ENCODE measurements at regions not wholly inside any gene's neighbourhood (a gene's known extent, or its start where the extent isn't known, plus 50 kb on each side); places are given as distances from the start of the nearest gene placed in this dataset.

GRCh38 chr6:105780146-105780860, 305.8 kb upstream of the PRDM1 start:
- no peak overlapping the region for H2AFZ ChIP-seq (ENCODE audit: low read depth, low read length)
- H3K36me3 ChIP-seq (replicated peaks; ENCODE audit: low read depth, low read length), result no peaks in the 10 kb centered on the region
- TF ChIP-seq EZH2phosphoT487 (IDR thresholded peaks at IDR 0.05; ENCODE audit: low read depth), result no peak
- TF ChIP-seq, protein P1, sequence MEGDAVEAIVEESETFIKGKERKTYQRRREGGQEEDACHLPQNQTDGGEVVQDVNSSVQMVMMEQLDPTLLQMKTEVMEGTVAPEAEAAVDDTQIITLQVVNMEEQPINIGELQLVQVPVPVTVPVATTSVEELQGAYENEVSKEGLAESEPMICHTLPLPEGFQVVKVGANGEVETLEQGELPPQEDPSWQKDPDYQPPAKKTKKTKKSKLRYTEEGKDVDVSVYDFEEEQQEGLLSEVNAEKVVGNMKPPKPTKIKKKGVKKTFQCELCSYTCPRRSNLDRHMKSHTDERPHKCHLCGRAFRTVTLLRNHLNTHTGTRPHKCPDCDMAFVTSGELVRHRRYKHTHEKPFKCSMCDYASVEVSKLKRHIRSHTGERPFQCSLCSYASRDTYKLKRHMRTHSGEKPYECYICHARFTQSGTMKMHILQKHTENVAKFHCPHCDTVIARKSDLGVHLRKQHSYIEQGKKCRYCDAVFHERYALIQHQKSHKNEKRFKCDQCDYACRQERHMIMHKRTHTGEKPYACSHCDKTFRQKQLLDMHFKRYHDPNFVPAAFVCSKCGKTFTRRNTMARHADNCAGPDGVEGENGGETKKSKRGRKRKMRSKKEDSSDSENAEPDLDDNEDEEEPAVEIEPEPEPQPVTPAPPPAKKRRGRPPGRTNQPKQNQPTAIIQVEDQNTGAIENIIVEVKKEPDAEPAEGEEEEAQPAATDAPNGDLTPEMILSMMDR (IDR thresholded peaks at IDR 0.05; ENCODE audit: low read depth, low read length), result no peak
- no peak overlapping the region for H3K27ac ChIP-seq (ENCODE audit: low read length)
- H3K4me3 ChIP-seq (ENCODE audit: low read length), result no peak overlapping the region
- no peaks in the 10 kb centered on the region for H3K27me3 ChIP-seq (ENCODE audit: low read depth, low read length)
- H3K79me2 ChIP-seq (ENCODE audit: low read length), result no peaks in the 10 kb centered on the region
- peaks cover 3% of the 10 kb centered on the region for H3K4me1 ChIP-seq (ENCODE audit: low read length)
- H3K4me2 ChIP-seq (ENCODE audit: low read length), result no peak overlapping the region
- H4K20me1 ChIP-seq (ENCODE audit: insufficient read depth, low read length), result no peaks in the 10 kb centered on the region
- no peak overlapping the region for H3K9ac ChIP-seq (ENCODE audit: low read length)
- H3K9me3 ChIP-seq (ENCODE audit: insufficient read depth, low read length), result peaks cover 5% of the 10 kb centered on the region; the same call in 1 of the 2 replicates

DNA sequence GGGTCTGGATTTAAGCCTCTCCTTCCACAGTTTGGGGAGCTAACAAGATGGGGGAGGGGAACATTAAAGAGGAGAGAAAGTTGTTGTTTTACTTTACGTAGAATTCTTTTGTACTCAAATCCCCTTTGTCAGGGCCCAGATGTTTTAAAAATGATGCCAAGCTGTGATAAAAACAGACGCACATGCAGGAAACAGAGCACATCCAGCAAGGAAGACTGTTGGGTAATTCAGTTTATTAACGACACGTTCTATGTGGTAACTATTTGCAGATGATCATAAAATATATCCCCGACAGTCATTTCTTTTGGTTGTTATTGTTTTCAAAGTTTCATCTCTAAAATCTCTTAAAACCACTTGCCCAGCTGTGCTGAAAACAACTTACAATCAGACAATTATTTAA, 307.0 kb upstream of the PRDM1 start:
- Histone ChIP-seq H3K36me3 (replicated peaks; ENCODE audit: low read depth, low read length) (no peaks in the 10 kb centered on the region), H3K4me3 (ENCODE audit: low read length) (no peak overlapping the region), H3K9me3 (ENCODE audit: insufficient read depth, low read length) (peaks cover 5% of the 10 kb centered on the region; the same call in 1 of the 2 replicates), H3K4me1 (ENCODE audit: low read length) (no peaks in the 10 kb centered on the region), H3K9ac (ENCODE audit: low read length) (no peak overlapping the region), H4K20me1 (ENCODE audit: insufficient read depth, low read length) (no peaks in the 10 kb centered on the region), H3K79me2 (ENCODE audit: low read length) (no peaks in the 10 kb centered on the region), H3K27ac (ENCODE audit: low read length) (no peak overlapping the region), H3K27me3 (ENCODE audit: low read depth, low read length) (no peaks in the 10 kb centered on the region), H3K4me2 (ENCODE audit: low read length) (no peak overlapping the region), H2AFZ (ENCODE audit: low read depth, low read length) (no peak overlapping the region)
- no peak for TF ChIP-seq EZH2phosphoT487 (IDR thresholded peaks at IDR 0.05; ENCODE audit: low read depth)
- TF ChIP-seq, protein P1 (IDR thresholded peaks at IDR 0.05; ENCODE audit: low read depth, low read length), result no peak

DNA sequence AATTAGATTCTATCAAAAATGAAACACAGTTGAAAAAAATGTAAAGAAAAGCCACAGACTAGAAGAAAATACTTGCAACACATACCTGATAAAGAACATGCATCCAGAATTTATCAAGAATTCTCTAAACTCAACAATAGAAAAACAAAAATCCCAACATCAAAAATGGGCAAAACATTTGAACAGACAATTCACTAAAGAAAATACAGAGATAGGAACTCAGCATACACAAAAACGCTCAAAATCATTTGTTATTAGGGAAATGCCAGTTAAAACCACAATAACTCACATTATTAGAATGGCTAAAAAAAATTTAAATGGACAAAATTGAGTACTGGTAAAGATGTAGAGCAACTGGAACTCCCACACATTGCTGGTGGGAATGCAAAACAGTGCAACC, 311.0 kb upstream of the PRDM1 start:
- H3K4me3 ChIP-seq (ENCODE audit: low read length), result no peak overlapping the region

DNA sequence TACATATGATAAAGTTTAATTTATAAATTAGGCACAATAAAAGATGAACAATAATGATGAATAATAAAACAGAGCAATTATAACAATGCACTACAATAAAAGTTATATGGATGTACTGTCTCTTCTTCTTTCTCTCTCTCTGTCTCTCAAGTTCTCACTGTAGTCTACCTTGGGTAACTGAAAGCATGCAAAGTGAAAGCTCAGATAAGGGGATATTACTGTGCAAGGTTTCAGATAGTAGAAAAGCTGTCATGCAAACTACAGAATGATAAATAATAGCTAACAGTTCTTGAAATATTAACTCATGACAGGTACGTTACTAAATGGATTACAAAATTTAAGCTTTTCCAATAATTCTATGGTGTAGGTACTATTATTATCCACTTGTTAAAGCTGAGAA, 311.9 kb upstream of the PRDM1 start:
- Histone ChIP-seq H3K4me3 (ENCODE audit: low read length) (no peak overlapping the region), H2AFZ (ENCODE audit: low read depth, low read length) (no peak overlapping the region)
- TF ChIP-seq EZH2phosphoT487 (IDR thresholded peaks at IDR 0.05; ENCODE audit: low read depth), result no peak
- TF ChIP-seq, protein P1 (IDR thresholded peaks at IDR 0.05; ENCODE audit: low read depth, low read length), result no peak

More for the DNA sequence above, 311.0 kb upstream of the PRDM1 start:
- H3K27me3 ChIP-seq (ENCODE audit: low read depth, low read length), result no peaks in the 10 kb centered on the region
- no peaks in the 10 kb centered on the region for H3K79me2 ChIP-seq (ENCODE audit: low read length)
- H3K9me3 ChIP-seq (ENCODE audit: insufficient read depth, low read length), result peaks cover 5% of the 10 kb centered on the region; the same call in 1 of the 2 replicates
- H3K36me3 ChIP-seq (replicated peaks; ENCODE audit: low read depth, low read length), result no peaks in the 10 kb centered on the region
- H4K20me1 ChIP-seq (ENCODE audit: insufficient read depth, low read length), result no peaks in the 10 kb centered on the region
- H2AFZ ChIP-seq (ENCODE audit: low read depth, low read length), result no peak overlapping the region
- no peak overlapping the region for H3K4me2 ChIP-seq (ENCODE audit: low read length)
- TF ChIP-seq, protein P1 (IDR thresholded peaks at IDR 0.05; ENCODE audit: low read depth, low read length), result no peak
- TF ChIP-seq EZH2phosphoT487 (IDR thresholded peaks at IDR 0.05; ENCODE audit: low read depth), result no peak
- no peak overlapping the region for H3K27ac ChIP-seq (ENCODE audit: low read length)
- H3K4me1 ChIP-seq (ENCODE audit: low read length), result no peaks in the 10 kb centered on the region
- no peak overlapping the region for H3K9ac ChIP-seq (ENCODE audit: low read length)

More for the DNA sequence above, 311.9 kb upstream of the PRDM1 start:
- no peak overlapping the region for H3K9ac ChIP-seq (ENCODE audit: low read length)
- no peaks in the 10 kb centered on the region for H3K36me3 ChIP-seq (replicated peaks; ENCODE audit: low read depth, low read length)
- no peaks in the 10 kb centered on the region for H4K20me1 ChIP-seq (ENCODE audit: insufficient read depth, low read length)
- no peak overlapping the region for H3K4me2 ChIP-seq (ENCODE audit: low read length)
- H3K27me3 ChIP-seq (ENCODE audit: low read depth, low read length), result no peaks in the 10 kb centered on the region
- H3K27ac ChIP-seq (ENCODE audit: low read length), result no peak overlapping the region
- H3K4me1 ChIP-seq (ENCODE audit: low read length), result no peaks in the 10 kb centered on the region
- H3K79me2 ChIP-seq (ENCODE audit: low read length), result no peaks in the 10 kb centered on the region
- H3K9me3 ChIP-seq (ENCODE audit: insufficient read depth, low read length), result peaks cover 5% of the 10 kb centered on the region; the same call in 1 of the 2 replicates
